GM18867 (cell line): ENCODE measurements at regions not wholly inside any gene's neighbourhood (a gene's known extent, or its start where the extent isn't known, plus 50 kb on each side); places are given as distances from the start of the nearest gene placed in this dataset.
"Not testable (repeated sequence)": the region's sequence is repeated elsewhere in the genome, so short reads cannot be mapped to it uniquely, and the experiment has no call there.

ENCODE experiments used
- ATAC-seq: cut with Tn5 transposase; IDR thresholded peaks from one replicate; pipeline ENCODE4 v1.9.1; 2021; ENCODE audit warnings: mild to moderate bottlenecking, moderate library complexity; ENCODE audit not compliant: unreplicated experiment

DNA sequence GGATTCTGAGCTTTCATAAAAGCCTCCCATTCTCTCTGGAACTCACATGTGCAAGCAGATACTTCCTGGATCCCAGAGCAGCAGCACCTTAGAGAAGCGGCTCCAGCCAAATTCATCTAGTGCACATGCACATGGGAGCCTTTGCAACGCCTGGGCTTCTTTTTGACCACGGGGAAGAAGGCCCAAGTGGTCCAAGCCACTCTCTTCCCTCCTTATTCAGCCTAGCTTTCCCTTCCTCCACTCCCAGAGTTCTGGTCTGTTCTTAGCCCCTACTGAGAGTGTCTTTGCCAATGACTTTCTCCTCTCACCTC lies 118.7 kb downstream of the ZNF365 start:
- ATAC-seq = no peak

DNA sequence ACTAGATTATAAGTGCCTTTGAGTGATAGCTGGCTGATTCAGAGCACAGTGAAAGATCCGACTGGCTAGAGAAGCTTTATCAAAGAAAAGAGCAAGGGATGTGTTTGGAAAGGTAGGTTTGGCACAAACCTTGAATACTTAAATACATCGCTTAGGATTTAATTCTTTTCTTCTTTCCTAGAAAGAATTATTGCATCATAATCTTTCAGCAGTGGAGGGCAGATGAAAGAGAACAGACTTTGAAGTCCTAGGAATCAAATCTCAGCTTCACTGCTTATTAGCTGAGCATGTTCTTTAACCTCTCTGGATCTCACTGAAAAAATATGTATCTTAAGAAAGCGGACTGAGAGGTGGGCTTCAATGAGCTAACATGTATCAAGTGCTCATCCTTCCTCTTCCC lies 122.8 kb downstream of the ZNF365 start:
- ATAC-seq = no peak

DNA sequence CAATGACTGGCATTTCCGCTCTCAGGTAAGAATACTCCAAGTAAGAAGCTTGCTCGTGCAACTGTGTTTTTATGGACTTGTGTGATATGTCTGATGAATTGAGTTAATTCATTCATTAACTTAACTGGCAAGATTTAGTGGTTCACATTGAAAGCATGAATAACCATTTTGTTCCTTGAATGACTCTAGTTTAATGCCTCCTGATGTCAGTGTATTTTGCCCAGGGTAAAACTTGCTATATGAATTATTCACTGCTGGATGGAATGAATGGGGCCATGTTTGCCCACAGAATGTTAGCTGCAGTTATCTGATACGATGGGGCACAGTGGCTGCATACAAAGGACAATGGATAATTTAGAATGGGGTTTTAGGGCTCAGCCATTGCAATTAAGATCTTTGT lies 124.1 kb downstream of the ZNF365 start:
- ATAC-seq = no peak

DNA sequence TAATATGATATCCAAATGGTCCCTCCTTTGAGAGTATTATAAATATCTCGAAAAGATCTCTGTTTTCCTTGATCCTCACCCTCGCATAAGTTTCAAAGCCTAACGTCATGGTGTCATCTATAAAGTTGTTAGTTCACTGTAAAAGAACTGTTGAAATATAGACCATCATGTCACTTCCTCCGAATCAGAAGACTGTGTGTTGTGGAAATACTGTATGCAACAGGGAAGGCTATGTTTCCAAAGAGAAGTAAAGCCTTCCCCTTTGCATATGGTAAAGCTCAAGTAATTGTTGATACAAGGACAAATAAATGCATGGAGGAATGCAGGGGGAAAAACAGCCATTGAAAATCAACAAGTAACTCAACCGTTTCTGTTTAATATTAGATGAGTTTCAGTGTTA lies 125.9 kb downstream of the ZNF365 start:
- not testable (repeated sequence) for ATAC-seq

DNA sequence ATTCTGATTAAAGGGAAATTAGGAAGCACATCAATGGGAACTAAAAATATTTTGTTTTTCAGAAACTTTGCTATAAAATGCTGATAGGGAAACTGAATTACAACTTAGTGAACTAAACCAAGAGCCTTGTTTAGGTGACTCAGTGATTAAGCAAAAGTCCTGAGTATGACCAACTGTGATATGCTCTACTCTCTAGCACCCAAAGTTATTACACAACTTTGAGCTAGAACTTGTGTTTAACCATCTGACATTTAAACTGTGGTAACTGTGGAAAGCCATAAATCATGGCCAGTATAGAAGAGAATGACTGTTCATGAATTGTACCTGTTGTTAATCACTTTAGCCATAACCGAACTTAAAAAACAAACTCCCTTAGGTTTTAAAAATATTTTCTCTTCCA lies 127.4 kb downstream of the ZNF365 start:
- ATAC-seq = no peak

DNA sequence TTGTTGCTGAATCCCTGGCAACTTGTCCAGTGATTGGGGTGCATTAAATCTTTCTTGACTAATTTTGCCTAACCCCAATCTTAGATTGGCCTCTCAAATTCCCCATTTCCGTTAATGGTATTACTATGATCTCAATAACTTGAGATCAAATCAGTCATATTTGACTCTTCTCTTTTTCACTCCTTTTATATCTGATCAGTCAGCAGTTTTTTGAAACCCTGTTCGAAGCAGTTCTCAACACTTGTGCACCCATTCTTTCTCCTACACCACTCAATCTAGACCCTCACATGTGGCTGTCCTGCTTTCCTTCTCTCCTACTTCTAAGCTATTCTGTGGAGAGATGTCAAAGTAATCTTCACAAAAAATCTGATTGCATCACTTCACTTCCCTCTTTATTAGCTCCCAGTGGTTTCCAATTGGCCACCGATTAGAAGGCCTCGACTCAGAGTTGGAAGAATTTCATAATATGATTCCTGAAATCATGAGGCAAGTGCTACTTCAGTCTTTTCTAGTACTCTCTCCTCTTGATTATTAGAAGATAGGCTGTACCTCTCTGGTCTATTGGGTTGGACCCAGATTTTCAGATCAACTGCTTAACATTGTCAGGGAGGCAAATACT lies 128.9 kb downstream of the ZNF365 start:
- no peak for ATAC-seq

DNA sequence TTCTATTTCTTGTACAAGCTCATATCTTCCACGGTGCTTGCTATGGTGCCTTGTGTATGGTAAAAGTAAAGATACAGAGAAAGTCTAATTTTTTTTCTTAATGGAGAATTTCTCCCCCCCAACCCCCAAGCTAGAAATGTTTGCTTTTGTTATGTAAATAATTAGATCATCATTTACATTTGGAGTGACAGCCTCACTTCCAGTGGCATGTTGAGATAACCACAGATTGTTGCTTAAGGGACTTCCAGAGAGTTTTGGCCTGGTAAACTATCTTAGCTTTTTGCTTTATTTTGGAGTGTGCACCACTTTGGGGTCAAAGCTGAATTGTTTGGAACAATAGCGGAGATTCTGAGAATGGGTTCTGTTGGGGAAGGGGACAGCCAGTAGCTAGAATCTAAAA lies 129.7 kb downstream of the ZNF365 start:
- ATAC-seq = no peak

DNA sequence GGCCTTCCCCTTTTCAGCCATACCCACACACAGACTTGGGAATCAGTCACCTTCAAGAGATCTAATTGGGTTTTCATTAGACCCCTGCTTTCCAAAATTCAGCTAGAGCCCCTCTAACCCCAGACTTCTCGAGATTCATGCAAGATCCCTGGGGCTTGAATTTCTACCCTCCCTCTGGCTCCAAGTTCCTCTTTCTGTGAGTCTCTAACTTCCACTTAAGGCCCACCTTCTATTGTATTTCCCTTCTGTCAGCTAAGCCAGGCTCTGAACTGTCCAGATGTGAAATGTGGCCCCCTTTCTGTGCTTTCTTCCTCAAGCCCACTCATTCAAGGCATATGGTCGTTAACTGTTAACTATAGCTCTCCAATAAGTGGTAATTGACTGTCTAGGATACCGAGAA lies 132.2 kb downstream of the ZNF365 start:
- no peak for ATAC-seq

DNA sequence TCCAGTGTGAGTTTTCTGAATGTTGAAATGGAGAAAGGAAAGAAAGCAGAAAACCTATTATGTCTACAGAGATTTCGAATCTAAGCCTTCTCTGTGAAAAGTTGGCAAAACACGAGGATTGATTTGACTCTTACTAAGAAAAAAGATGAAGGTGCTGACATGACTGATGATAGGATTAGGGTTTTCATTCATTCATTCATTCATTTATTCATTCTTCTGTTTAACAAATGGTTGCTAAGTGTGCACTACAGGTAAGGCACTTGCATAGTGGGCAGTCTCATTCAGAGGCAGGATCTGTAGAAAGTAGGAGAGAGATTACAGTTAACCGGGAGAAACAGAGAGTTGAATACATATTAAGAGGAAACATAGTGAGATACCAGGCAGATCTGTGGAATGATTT lies 137.1 kb downstream of the ZNF365 start:
- ATAC-seq = peak; percentile 25

DNA sequence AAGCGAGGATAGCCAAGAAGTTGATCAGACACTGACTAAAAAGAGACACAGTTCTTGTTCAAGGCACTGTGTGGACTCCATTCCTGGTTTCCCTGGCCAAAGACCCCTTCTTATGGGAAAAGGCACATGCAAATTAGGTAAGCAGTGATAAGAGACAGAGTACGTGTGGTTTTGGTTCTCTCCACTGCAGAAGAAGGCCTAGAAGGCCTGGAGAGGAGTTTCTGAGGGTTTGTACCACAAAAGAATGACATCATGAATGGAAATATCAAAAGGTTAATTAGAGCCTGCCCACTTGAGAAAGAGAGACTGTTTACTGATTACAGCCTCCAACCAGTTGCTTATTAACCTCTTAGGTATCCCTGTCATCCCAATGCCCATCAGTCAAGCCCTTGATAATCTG lies 137.5 kb downstream of the ZNF365 start:
- ATAC-seq = peak; percentile 86

DNA sequence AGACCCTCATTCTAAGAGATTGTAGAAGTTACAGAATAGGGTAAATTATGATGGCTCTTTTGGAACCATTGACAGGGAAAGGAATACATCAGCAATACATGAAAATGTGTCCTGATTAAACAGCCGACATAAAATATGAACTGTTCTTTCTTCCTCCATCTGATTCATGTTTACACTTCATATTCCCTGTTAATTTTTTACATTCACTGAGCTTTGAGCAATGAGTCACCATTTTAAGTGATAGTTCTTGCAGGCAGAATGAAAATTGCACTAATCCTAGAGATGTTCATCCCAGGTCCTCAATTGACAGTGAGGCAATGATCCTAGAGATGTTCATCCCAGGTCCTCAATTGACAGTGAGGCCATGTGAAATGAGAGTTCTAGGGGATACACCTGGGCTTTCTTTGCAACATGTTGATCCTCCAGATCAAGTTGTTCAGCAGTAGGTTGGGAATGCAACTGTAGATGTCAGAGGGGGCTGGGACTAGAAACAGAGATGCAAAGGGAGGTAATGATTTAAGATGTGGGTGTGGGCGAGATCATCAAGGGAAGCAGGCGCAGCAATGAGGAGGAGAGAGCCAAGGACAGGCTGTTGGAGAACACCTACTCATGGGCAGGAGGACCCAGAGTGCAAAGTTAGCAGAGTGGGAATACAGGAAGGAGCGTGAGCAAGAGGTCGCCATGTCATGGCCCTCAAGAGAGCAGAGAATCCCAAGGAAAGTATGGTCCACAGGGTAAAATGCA lies 138.7 kb downstream of the ZNF365 start:
- no peak for ATAC-seq

DNA sequence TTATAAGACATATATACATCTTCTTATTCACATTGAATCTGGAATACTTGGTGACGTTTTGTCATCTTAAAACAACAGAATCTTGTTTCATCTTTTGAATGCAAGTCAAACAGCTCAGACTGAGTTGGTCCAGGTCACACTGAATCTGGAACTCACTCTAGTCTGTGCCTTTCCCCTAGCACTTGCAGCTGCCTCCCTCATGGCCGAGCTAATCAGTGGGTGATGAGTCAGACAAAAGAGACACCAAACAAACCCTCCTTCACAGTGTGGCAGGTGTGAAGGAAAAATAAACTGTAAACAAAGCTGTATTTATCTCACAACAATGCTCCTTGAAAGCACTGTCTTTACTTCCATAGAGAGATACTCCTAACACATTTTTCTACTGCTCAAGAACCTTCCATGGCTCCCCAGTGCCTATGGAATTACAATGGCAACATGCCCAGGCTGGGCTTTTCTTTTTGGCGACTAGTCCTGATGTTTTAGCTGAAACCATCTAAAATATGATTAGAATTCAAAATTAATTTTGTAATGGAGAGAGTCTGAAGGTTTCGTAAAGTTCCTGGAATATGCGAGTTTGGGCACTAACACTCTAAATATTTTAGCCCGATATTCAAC lies 140.0 kb downstream of the ZNF365 start:
- ATAC-seq = no peak

DNA sequence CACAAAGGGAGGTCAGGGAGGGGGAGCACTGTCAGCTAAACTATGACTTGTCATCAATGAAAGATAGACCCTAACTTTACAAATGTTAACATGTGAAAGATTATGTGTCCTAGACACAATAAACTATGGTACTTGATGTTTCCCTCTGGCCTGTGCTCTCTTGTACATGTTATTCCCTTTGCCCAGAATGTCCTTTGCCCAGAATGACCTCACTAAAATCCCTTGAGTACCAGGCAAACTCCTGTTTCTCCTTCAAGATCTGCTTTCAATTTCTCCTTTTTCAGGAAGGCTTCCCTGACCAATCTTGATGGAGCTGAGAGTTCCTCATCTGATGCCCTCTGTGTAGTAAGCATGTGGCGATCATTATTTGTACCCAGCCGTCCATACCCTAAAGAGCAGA lies 143.1 kb downstream of the ZNF365 start:
- ATAC-seq = no peak

DNA sequence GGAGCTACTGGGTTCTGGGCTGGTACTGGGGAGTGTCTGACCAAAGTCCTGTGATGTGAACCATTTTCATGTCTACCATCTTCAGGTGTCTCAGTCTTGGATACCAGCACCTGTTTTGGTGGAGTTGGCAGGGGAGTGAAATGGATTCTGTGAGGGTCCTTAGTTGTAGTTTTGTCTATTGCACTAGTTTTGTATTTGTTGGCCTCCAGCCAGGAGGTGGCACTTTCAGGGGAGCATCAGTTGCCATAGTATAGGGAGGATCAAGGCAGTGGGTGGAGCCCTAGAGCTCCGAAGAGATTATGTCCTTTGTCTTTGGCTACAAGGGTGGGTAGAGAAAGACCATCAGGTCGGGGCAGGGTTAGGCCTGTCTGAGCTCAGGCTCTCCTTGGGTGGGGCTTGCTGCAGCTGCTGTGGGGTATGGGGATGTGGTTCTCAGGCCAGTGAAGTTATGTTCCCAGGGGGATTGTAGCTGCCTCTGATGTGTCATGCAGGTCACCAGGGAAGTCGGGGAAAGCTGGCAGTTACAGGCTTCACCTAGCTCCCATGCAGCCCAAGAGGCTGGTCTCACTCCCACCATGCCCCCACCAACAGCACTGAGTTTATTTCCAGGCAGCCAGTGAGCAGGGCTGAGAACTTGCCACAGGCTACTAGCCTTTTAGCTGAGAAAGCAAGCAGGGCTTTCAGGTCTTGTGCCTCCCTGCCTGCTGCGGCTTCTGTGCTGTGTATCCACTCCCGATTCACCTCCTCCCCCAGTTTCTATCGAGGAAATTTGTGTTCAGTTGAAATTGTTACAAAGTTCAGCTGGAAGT lies 153.1 kb downstream of the ZNF365 start:
- peak; percentile 30 for ATAC-seq

DNA sequence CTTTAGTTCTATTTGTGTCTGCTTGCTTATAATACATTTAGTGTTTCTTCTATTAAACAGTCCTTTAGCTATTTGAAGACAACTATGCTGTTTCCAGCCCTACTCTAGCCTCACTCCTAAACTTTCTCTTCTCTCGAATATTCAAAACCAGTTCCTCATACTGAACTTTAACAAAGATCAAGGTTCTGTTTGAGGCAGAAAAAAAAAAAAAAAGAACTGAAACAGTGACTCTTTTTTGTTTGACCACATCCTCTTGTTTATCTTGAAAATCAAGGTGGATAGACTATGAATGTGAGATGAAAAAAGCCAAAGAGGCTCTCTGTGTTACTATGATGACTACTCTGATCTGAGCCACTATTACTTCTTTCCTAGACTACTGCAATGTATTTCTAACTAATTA lies 154.3 kb downstream of the ZNF365 start:
- peak; percentile 98 for ATAC-seq

DNA sequence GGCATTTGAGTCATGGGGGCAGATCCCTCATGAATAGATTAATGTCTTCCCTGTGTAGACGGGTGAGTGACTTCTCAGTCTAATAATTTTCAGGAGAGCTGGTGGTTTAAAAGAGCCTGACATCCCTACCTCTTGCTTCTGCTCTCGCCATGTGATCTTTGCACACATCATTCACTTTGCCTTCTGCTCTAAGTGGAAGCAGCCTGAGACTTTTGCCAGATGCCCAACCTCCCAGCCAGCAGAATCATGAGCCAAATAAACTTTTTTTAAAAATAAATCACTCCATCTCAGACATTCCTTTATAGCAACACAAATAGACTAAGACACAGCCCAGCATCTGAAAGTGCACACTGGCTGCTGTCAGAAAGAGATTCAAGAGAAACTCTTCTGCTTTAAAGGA lies 155.2 kb downstream of the ZNF365 start:
- ATAC-seq = no peak

DNA sequence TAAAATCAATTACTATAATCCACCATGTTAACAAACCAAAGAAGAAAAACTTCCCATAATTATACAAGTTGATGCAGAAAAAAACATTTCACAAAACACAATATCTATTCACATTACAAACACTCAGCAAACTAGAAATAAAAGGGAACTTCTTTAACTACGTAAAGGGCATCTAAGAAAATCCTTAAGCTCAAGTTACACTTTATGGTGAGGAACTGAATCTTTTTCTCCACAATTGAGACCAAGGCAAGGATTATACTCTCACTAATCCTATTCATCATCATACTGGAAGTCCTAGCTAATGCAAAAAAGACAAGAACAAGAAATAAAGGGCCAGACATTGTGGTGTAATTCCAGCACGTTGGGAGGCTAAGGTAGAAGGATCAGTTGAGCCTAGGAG lies 159.9 kb downstream of the ZNF365 start:
- ATAC-seq = no peak

DNA sequence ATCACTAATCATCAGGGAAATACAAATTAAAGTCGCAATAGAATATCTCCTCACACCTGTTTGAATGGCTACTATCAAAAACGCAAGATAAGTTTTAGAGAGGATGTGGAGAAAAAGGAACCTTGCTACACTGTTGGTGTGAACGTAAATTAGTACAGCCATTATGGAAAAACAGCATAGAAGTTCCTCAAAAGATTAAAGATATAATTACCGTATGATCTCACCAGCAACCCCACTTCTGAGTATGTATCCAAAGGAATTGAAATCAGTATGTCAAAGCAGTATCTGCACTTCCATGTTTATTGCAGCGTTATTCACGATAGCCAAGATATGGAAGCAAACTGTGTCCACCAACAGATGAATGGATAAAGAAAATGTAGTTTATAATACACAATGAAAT lies 164.4 kb downstream of the ZNF365 start:
- no peak for ATAC-seq

DNA sequence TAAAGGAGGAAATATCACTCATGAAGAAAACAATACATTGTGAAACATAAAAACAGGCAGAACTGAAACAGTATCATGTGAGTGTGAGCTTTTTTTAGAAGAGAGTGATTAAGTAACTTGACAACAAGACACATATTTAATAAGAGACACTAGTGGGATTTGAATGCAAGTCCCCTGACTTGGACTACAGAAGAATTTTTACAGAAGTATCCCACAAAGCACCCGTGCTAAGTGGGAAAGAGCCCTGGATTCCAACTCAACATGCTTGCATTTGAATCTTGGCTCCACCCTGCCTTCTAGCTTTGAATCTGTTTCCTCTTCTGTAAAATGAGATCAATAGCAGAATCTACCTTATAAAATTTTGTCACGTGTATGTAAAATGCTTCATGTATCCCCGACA lies 166.2 kb downstream of the ZNF365 start:
- peak; percentile 58 for ATAC-seq

DNA sequence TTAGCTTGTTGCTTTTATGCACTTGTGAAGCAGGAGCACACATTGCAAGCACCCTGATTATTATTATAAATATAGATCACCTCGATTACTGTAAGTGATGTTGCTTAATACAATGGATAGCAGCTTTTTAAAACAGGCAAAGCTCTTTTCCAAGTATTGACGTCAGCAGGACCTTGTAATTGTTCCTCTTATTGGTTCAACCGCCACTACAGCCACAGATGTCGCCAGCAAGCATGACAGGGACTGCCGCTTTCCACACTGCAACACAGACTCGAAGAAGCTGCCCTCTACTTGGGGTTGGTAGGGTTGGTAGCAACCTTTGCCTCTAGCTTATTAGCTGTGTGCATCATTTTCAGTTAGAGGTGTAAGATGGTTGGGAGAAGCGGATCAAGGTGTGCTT lies 167.6 kb downstream of the ZNF365 start:
- ATAC-seq = no peak

DNA sequence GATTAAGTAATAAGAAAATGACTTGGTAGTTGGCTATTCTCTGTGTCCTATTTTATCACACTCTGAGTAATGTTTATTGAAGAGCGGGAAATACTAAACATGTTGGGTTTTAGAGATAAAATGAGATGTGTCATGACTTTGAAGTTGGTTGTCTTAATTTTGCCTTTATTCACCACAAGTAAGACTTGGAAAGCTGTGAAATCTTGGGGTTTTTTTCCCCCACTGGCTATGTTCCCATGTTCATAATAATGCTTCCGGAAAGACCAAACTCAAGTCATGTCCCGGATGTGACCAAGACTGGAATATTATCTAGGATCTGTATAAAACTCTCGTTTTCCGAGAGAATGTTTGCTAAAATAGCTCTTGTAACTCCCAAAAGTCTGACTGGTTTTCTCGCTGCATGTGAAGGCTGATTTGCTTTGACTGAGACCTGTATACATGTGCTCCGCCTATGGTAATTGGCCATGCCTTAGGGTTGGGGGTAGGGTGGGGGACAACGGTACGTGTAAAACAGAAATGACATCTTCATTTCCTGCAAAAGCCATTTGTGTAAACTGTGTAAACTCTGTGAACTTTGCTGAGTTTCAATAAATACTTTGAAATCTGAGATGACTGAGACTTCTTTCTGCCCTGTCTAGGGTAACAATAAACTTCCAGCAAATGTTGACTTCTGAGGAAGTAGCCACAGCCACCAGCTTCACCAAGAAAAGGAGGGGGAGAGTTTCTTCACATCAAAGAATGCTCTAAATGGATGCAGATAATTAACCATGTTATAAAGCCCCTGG lies 169.6 kb downstream of the ZNF365 start:
- ATAC-seq = no peak
